ENCODE measurements at regions not wholly inside any gene's neighbourhood (a gene's known extent, or its start where the extent isn't known, plus 50 kb on each side); places are given as distances from the start of the nearest gene placed in this dataset.

- TF ChIP-seq MXI1 (IDR thresholded peaks at IDR 0.05; ENCODE audit: low read depth, low read length) (no peak), MYNN (IDR thresholded peaks at IDR 0.05) (no peak), MYNN (CRISPR knock-in tag; IDR thresholded peaks at IDR 0.05) (no peak), ZNF239 (CRISPR knock-in tag; IDR thresholded peaks at IDR 0.05) (no peak), CBFB (CRISPR knock-in tag; IDR thresholded peaks at IDR 0.05) (no peak), RCOR1 (IDR thresholded peaks at IDR 0.05; ENCODE audit: borderline replicate concordance in 1 of 2, low read depth in 2 of 2, low read length in 2 of 2) (no peak), MTA2 (IDR thresholded peaks at IDR 0.05; ENCODE audit: low read depth) (no peak)
- TF ChIP-seq, protein P1, sequence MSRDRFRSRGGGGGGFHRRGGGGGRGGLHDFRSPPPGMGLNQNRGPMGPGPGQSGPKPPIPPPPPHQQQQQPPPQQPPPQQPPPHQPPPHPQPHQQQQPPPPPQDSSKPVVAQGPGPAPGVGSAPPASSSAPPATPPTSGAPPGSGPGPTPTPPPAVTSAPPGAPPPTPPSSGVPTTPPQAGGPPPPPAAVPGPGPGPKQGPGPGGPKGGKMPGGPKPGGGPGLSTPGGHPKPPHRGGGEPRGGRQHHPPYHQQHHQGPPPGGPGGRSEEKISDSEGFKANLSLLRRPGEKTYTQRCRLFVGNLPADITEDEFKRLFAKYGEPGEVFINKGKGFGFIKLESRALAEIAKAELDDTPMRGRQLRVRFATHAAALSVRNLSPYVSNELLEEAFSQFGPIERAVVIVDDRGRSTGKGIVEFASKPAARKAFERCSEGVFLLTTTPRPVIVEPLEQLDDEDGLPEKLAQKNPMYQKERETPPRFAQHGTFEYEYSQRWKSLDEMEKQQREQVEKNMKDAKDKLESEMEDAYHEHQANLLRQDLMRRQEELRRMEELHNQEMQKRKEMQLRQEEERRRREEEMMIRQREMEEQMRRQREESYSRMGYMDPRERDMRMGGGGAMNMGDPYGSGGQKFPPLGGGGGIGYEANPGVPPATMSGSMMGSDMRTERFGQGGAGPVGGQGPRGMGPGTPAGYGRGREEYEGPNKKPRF (IDR thresholded peaks at IDR 0.05; ENCODE audit: low read depth, low read length), result no peak
- TF ChIP-seq, protein P2, sequence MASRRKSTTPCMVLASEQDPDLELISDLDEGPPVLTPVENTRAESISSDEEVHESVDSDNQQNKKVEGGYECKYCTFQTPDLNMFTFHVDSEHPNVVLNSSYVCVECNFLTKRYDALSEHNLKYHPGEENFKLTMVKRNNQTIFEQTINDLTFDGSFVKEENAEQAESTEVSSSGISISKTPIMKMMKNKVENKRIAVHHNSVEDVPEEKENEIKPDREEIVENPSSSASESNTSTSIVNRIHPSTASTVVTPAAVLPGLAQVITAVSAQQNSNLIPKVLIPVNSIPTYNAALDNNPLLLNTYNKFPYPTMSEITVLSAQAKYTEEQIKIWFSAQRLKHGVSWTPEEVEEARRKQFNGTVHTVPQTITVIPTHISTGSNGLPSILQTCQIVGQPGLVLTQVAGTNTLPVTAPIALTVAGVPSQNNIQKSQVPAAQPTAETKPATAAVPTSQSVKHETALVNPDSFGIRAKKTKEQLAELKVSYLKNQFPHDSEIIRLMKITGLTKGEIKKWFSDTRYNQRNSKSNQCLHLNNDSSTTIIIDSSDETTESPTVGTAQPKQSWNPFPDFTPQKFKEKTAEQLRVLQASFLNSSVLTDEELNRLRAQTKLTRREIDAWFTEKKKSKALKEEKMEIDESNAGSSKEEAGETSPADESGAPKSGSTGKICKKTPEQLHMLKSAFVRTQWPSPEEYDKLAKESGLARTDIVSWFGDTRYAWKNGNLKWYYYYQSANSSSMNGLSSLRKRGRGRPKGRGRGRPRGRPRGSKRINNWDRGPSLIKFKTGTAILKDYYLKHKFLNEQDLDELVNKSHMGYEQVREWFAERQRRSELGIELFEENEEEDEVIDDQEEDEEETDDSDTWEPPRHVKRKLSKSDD (conservative IDR thresholded peaks at IDR 0.05; ENCODE audit: low read length), result no peak
These were observed 1036.5 kb downstream of the TUSC7 start for GRCh38 chr3:117746066-117746465.

Measured in K562 (cell line).